HG03175 (cell line): ENCODE measurements at regions not wholly inside any gene's neighbourhood (a gene's known extent, or its start where the extent isn't known, plus 50 kb on each side); places are given as distances from the start of the nearest gene placed in this dataset.

Experiments used
- ATAC-seq: cut with Tn5 transposase; IDR thresholded peaks from one replicate; pipeline ENCODE4 v1.9.1; 2021; ENCODE audit warnings: mild to moderate bottlenecking, moderate library complexity; ENCODE audit not compliant: unreplicated experiment

GRCh38 chr7:93016681-93017381, 100.9 kb downstream of the SAMD9 start:
- ATAC-seq: no peak

DNA sequence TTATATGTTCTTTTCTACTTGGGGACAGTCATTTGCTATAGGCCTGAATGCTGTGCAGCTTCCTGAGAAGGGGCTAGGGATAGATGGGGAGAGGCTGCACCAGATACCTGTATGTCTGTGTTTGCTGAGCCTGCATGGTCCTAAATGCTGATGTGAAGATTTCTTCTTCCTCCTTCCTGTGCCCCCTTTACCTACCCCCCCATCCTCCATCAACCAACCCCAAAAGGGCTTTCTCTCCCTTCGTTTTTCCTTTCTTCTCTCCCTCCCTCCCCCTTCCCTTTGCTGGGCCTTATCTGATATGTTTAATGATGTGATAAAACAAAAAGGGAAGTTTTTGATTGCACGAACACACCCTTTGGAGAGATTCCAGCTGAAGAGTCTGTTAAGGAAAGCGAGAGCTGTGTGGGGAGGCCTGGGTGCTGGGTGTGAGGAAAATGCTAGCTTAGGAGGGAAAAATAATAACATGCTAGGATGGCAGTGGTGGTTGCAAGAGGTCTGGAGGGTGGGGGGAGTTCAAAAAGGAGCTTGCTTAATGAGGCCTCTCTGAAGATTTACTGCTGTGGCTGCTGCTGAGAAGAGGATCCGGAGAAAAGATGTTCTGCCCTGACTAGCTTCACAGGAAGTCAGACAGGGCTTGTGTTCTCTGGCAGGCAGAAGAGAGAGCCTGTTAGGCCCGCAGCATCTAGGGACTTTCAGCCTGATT, 101.8 kb downstream of the SAMD9 start:
- ATAC-seq: no peak

DNA sequence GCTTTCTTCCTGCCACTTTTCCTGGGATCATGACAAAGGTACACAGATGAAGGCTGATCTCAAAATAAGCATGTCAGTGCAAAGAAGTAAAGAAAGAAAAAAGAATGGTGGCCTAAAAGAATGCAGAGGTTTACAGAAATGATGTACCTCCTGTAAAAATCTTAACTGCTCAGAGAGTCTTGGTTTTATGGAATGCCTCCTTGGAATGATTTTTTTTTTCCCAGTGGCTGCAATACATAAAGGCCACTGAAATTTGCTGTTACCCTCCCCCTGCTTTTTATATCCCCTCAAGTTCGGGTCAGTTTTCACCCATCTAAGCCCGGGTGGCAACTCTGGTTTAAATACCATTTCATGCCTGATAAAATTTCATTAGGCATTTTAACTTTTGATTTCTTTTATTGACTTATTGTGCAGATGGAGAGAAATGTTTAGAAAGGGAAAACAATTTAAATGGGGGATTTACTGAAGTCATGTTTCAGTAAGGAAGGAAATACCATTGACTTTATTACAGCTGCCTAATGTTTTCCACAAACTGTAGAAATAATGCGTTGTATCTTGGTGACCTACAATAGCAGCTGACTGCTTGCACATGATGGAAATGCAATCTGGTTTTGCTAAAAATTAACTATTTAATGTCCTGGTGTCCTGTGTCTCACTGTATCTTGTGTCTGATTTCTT, 102.5 kb downstream of the SAMD9 start:
- no peak for ATAC-seq

GRCh38 chr7:93014410-93014809, 103.4 kb downstream of the SAMD9 start:
- no peak for ATAC-seq

DNA sequence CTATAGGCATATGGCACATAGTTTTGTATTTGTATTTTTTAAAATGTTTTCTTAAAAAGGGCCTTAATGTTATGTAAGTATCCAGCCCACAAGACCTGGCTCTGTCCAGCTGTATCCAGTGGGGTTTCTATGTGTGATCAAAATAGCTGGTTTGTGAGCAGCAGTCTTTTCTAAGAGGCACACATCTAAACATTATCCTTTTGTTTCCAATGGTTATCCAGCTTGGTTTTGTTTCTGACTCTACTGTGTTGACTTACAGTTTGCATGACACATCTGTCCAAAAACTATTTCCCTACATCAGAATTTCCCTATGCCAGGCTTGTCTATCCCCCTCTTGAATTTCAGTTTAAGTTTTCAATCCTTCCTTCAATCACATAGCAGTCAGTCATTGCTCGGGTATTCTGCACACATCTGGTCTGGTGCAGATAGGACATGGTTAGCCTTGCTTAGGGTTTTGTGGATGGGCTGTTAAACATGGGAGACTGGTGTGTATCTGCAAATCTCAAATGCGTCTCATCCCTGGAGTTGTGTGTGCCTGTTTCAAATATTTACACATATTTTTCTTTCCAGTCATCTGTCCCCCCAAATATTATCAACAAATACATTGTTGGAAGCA, 104.2 kb downstream of the SAMD9 start:
- ATAC-seq: no peak

- no peak for ATAC-seq
These were observed 106.2 kb downstream of the SAMD9 start for GRCh38 chr7:93011351-93012294.

GRCh38 chr7:93008833-93009232, 108.9 kb downstream of the SAMD9 start:
- no peak for ATAC-seq

GRCh38 chr7:93006480-93007095, 111.2 kb downstream of the SAMD9 start:
- ATAC-seq: no peak

GRCh38 chr7:93004906-93005305, 112.9 kb downstream of the SAMD9 start:
- no peak for ATAC-seq

GRCh38 chr7:92997719-92998118, 120.1 kb downstream of the SAMD9 start:
- no peak for ATAC-seq

GRCh38 chr7:92997152-92997551, 120.6 kb downstream of the SAMD9 start:
- no peak for ATAC-seq

GRCh38 chr7:92994901-92995300, 122.9 kb downstream of the SAMD9 start:
- ATAC-seq: no peak

DNA sequence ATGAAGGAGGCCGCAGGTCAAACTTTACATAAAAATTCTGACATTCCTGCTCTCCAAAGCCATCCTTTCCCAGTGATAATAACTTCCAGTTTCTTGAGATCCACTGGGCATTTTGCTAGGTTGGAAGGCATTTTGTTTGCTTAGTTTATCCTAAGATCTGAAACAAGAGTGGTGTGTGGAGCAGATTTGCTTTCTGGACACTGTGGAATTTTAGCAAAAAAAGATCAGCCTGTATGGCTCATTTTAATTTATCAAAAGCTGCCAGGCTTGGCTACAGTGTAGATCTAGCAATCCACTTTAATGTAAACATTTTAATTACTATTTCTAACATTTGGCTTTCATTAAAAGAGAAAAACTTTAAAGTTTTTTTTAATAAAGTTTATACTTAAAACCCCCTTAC, 124.8 kb downstream of the SAMD9 start:
- ATAC-seq: no peak

DNA sequence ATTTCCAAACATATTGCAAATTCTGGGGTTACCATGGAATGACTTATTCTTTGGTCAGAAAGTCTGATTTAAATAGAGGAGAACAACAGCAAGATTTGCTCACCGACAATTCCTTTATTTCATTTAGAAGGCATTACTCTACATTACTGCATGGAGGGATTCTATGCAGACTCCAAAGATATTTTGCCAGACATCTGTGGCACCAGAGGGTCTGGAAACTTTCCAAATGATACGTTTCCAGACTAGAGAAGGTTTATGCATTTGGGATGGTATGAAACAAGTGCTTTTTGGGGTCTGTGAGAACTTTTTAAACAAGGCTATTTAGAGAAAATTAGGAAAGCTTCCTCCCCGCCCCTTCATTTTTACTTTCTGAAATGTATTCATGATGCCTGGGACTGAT, 125.3 kb downstream of the SAMD9 start:
- no peak for ATAC-seq

DNA sequence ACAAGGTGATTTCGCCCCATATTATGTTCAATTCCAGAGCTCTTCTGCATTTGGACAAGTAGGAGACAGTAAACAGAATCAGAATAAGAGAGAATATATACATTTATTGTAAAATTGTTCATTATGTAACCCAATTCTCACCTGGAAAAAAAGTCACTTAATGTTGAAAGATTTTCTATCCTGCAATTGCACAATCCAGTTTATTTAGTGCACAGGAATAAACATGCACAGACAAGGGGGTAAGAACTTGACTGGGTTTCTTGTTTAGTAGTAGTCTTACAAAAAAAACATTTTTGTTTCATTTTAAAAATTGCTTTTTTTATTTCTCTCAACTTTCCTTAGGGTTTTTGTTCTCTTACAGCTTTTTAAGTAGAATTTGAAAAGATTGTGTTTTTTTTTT, 126.6 kb downstream of the SAMD9 start:
- ATAC-seq: no peak

- no peak for ATAC-seq
These were observed 128.7 kb downstream of the SAMD9 start for GRCh38 chr7:92988941-92989545.

DNA sequence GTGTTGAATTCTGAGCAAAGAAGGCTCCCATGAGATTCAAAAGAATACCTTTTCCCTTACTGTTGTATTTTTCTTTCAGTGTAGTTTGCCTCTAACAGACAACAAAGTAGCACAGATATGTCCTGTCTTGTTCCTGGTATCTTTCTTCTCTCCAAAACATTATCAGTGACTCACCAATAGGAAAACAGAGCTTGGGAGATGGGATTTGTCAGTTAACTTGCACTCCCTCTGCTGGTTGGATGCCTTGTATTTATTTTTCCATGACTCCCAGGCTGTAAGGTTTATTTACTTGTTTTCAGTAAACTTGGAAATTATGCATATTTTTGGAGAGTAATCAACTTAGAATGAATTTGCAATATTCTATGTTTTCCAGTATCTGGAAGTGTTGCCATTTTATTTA, 129.7 kb downstream of the SAMD9 start:
- no peak for ATAC-seq

- no peak for ATAC-seq
These were observed 130.2 kb downstream of the SAMD9 start for GRCh38 chr7:92987538-92987937.

GRCh38 chr7:92987095-92987494, 130.7 kb downstream of the SAMD9 start:
- ATAC-seq: no peak

GRCh38 chr7:92982928-92983327, 134.9 kb downstream of the SAMD9 start:
- ATAC-seq: no peak
